WTC11 (cell line): ENCODE measurements at regions not wholly inside any gene's neighbourhood (a gene's known extent, or its start where the extent isn't known, plus 50 kb on each side); places are given as distances from the start of the nearest gene placed in this dataset.

Source experiments
- CTCF ChIP-seq: fragments of 200-600 bp; IDR thresholded peaks from 2 replicates; pipeline ENCODE4 v1.8.0; 2022; ENCODE audit warnings: antibody characterized with exemption
- E2F1 ChIP-seq: sonication (generic); formaldehyde crosslinking; IDR thresholded peaks from 2 replicates; pipeline ENCODE4 v1.8.0; 2022; ENCODE audit warnings: mild to moderate bottlenecking, missing genetic modification reagents
- MAX ChIP-seq: sonication (generic); formaldehyde crosslinking; IDR thresholded peaks from 2 replicates; pipeline ENCODE4 v1.8.0; 2022; ENCODE audit warnings: mild to moderate bottlenecking, missing genetic modification reagents
- NR3C1 ChIP-seq: sonication (generic); formaldehyde crosslinking; conservative IDR thresholded peaks from 2 replicates; pipeline ENCODE4 v1.8.1; 2023; ENCODE audit warnings: low read depth, mild to moderate bottlenecking, missing genetic modification reagents
- TP53 ChIP-seq: sonication (generic); formaldehyde crosslinking; IDR thresholded peaks from 2 replicates; pipeline ENCODE4 v1.8.1; 2023; ENCODE audit warnings: mild to moderate bottlenecking, missing genetic modification reagents
- USF2 ChIP-seq: sonication (generic); formaldehyde crosslinking; IDR thresholded peaks from 2 replicates; pipeline ENCODE4 v1.8.1; 2023; ENCODE audit warnings: mild to moderate bottlenecking, missing genetic modification reagents, moderate library complexity

- no peak for TF ChIP-seq CTCF
- TF ChIP-seq USF2 (CRISPR knock-in tag), result no peak
- no peak for TF ChIP-seq E2F1 (CRISPR knock-in tag)
- TF ChIP-seq TP53 (CRISPR knock-in tag), result no peak
- no peak for TF ChIP-seq NR3C1 (CRISPR knock-in tag)
- no peak for TF ChIP-seq MAX (CRISPR knock-in tag)
Observed at GRCh38 chr4:138693526-138693925, 322.1 kb upstream of the NOCT start.
